ENCODE measurements at regions not wholly inside any gene's neighbourhood (a gene's known extent, or its start where the extent isn't known, plus 50 kb on each side); places are given as distances from the start of the nearest gene placed in this dataset.

DNA sequence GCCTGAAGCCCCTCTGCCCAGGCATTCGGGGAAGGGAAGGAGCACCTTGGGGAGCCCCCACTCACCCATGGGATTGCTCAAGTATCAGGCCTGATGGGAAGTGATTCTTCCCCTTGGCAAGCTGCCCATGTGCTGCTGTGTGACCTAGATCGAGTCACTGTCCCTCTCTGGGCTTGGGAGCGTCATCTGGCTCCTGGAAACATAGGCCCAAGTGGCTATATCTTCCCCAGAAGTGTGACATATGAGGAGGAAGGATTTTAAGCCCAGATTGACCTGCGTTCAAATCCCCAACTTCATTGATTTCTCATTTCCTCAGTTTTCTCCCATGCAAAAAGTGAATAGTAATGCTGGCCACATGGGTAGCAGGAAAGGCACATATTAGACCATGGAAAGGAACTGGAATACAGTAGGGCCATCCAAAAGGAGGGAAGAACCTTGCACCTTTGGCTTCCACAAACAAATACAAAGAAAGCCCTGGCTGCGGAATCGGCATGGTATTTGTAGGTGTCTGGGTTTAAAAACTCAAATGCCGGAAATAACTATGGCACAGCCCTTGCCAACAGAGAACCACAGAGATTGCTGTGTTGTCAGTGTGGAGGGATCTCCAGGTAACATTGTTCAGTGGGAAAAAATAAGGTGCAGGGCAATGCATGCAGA lies 169.5 kb upstream of the ZMIZ1 start:
- FAIRE-seq = no peak

DNA sequence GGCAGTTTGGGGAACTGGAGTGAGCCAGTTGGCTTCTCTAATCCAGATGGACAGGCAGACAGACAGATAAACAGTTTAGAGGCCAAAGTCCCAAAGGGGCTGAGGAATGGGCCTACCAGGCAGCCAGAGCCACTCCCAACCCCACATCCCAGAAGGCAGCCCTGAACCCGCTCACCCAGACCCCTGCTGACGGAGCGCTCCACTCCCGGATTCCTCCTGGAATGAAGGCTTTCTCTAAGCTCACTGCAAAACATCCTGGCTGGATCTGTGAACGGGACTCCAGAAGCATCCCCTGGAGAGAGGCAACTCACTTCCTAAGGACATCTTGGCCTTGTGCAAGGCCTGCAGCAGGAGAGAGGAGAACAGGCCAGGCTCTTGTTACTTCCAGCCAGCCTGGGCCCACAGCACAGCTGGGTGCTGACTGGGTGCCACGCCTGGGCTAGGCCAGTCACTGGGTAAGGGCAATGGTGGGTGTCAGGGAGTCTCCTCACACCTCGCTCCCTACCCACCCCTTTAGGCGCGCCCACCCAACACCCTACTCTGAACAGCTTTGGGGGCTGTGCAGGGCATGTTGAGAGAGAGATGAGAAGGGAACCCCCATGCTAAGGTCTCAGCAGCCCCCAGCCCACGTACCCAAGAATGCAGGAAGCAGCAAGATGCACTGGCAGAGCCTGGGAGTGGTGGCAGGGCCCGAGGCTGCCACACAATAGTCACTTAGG lies 168.6 kb upstream of the ZMIZ1 start:
- no peak for FAIRE-seq

DNA sequence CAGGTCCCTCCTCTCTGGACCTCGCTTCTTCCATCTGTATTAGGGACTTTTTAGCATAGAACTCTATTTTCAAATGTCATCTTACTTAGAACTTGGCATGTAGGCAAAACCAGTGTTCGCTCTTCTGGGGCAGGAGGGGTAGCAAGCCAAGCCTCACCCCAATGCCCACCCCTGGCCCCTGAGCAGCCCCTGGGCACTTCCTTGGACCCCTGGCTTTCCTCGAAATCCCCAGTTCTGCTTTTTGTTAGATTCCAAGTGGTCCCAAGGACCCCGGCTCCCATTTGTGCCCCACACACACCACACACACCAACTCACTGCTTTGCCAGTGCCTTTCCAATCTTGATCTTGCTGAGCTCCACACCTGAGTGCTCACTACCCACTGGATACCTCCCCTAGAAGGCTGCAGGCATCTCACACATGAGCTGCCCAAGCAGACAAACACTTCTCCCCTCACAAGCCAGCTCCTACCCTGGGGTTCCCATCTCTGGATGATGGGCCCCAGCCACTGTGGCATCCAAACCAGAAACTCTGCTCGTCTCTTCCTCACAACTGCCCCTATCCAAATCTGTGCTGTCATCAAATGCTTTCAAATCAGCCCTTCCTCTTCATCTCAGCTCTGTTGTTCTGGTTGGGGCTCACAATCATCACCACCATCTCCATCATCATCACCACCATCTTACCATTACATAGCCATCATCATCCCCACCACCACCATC lies 167.9 kb upstream of the ZMIZ1 start:
- no peak for FAIRE-seq

DNA sequence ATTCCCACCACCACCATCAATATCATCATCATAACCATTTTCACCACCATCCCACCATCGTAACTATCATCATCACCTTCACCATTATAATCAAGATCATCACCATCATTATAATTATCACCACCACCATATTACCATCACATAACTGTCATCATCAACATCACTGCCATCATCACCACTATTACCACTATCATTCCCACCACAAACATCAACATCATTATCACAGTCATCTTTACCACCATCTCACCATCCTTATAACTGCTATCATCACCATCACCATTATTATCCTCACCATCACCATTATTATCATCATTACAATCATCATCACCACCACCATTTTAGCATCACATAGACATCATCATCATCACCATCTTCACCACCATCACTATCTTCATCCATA lies 167.1 kb upstream of the ZMIZ1 start:
- FAIRE-seq = no peak

DNA sequence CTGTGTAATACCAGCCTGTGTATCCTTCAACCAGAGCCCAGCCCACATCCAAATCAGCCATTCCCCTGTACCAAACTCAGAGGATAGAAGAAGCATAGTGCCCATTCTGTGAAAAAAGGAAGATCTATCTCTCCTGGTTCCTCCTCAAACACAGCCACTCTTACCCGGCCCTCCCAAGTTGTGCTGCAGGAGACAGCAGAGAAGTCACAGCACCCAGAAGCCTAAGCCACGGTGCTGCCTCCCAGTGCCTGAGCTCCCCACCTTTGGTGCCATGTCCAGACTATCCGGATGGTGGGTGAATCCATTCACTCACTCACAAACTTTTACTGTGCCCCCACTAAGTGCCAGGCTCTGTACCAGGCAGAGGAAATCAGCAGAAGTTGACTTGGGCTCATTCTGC lies 166.0 kb upstream of the ZMIZ1 start:
- no peak for FAIRE-seq

DNA sequence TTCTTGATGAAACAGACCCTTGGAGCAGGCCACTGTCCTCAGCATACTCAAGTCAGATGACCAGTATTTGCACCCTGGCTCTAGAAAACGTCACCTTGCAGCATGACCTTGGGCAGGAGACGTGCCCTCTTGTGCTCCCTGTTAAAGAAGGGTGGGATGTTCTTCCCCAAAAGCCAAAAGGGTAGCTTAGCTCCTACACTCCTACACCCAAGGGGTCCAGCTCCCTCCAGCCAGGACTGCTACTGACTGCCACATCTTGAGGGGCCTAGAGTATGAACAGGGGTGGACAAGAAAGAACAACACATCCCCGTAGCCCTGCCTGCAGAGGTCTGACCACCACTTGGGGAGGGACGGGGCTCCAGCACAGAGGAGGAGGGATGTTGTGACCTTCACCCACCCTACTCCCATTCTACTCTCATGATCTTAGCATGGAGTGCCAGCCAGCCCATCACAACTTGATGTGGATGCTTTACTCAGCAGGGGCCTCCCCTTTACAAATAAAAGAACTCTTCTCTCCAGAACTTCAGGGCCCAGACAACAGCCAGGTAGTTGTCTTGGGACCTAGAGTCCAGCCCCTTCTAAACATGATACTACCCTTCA lies 165.3 kb upstream of the ZMIZ1 start:
- FAIRE-seq = no peak

DNA sequence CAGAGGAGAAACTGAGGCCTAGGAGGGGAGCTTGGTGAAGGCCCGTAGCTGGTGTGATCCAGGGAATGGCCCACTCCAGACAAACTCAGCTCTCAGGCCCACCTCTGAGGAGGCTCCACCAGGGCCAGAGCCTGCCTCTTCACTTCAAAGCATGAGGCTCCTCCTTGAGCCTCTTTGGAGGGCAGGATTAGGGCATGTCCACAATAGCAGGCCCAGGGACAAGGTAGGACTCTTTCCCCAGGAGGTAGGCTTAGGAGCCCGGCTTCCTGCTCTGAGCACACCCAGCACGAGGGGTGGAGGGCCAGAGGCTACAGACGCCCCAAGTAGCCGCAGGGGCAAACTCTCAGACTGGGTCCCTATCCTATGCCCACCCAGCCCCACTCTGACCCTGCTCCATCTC lies 164.6 kb upstream of the ZMIZ1 start:
- no peak for FAIRE-seq

DNA sequence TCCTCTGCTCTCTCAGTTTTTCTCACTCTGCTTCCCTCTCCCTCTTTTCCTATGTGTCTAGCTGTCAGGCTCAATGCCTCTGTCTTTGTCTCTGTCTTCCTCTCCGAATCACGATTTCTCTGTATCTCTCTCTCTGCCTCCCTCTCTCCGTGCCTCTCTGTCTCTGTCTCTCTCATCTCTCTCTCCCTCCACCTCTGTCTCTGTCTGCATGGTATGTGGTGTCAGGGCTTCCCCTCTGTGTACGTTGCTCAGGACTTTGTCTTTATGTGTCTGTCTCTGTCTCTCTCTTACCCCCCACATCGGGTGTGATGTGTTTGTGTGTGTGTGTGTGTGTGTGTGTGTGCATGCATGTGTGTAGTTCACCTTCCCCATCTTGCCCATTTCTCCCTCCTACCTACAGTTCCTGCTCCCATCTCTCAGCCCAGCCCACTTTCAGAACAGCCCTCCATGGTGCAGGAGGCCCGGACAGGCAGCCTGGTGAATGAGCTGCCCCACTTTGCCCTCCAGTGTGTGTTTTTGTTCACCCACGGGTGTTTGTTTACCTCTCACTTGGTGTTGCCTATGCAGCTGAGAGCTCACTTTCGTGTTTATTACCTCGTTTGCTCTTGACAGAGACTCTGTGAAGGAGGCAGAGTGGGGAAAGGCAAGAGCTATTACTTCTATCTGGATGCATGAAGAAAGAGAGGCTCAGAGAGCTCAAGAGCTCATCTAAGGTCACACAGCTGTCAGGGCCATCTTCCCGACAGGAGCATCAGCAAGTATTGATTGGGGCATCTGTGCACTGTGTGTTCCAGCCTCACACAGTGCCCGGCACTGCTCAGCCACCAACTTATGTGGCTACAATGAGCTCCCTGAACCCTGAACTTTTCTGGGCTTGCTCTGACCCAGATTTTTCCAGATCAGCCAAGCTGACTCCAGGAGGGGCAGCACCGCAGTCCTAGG lies 163.5 kb upstream of the ZMIZ1 start:
- FAIRE-seq = no peak

DNA sequence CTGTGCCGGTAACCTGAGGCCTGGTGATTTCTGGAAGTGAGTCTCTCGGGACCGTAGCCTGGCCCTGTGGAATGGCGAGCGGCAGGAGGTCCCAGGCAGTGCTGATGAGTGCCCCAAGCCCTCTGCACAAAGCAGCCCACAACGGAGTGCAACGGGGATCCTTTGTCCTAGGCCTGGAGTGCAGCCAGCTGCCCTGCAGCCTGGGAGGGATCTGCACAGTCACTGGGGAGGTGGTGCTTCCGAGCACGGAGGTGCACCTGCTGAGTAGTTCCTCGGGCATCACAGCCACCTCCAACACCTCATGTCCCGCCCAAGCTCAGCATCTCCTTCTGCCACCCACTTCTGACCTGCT lies 162.8 kb upstream of the ZMIZ1 start:
- no peak for FAIRE-seq

DNA sequence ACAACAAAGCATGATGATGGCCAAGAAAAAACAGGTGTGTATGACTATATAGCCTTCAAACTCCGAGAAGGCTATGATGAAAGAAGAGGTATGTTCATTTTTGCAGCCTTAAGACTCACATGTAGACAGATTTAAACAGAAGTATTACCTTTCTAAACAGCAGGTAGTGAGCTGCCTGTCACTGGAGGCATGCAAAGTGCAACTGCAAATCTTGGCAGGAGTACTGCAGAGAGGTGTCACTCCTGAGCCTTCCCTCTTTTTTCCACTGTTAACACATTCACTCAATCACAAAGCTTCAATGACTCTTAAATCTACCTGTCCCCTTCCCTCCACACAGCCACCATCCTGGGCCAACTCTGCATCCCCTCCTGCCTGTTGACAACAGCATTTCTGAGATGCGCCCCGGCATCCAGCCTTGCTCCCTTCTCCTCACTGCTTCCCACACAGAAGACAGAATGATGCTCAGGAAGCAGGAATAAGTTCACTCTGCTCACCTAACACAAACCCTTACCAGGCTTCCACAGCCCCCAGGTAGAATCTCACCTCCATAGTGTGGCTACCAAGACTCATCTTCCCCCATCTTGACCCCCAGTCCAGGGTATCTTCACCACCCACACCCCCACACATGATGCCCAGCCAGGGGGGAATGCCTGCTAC lies 161.9 kb upstream of the ZMIZ1 start:
- no peak for FAIRE-seq

DNA sequence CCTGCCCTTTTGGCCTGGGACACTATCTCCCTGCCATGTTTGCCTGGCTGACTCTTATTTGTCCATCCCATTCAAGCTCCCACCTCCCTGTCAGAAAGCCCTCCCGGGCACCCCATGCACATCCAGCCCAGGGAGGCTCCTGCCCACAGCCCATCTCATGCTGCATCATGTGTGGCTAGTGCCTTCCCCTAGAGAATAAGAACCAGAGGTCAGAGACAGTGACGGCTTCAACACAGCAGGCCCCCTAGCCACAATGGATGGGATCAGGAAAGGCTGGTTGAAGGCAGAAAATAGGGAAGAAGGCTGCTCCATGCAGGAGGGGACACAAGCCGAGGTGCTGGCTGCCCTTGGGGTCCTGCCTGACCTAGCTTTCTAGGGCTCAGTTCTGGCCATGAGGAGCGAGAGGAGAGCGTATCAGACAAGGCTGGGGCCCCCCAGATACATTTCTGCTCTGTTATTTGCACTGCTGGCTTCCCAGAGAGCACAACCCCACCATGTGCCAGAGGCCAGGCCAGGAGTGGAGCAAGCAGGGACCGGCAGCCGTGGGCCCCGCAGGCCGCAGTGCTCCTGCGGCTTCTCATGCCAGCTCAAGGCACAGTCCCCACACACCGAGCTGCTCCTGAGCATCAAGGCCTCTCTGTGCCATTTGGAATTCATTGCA lies 161.1 kb upstream of the ZMIZ1 start:
- FAIRE-seq = no peak

DNA sequence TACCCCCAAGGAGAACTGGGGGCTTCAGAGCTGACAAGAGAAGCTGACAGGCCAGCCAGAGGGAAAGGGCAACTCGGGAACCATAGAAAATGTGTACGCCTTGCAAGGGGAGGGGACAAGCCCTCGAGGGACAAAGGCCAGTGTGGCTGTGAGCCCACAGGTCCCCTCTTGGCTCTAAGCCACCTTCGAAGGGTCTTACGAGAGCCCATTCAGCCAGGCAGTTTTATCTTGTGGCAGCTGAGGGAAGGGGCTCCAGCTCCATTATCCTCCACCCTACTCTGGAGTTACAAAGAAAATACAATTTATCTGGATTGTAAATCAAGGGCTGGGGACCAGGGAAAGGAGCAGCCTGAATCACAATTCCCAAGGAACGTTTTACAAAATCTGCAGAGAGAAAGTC lies 159.5 kb upstream of the ZMIZ1 start:
- no peak for FAIRE-seq

DNA sequence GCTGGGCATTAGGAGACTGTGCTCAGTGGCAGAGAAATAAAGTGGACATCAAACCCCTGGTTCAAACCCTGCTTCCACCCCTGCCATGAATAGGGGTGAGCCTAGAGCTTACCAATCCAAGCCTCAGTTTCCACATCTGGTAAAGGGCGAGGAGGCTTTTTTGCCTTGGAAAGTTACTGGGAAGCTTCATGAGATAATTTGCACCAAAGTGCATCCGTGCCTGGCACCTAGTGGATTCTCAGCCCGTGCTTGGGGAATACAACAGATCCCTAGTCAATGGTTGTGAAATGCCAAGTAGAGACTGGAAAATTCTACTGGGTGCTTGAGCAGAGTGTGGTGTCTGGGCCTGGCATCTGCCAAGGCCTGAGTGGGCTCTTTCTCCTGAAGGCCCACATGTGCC lies 158.7 kb upstream of the ZMIZ1 start:
- no peak for FAIRE-seq

DNA sequence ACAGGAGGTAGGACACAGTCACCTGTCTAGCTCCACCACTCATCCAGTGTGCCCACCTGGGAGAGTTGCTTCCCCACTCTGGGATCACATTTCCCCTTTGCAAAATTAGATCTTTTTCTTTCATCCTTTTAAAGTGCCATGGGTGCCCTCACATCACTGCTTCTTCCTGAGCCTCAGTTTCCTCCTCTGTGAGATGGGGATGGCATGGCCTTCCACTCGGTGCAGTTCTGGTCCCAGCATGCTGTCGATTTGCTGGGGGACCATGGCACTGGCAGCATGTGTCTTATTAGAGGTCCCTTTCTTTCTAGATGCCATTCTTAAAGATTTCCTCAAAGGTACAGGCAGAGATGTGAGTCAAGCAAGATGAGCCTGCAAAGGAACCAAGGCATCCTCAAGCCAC lies 158.3 kb upstream of the ZMIZ1 start:
- no peak for FAIRE-seq

DNA sequence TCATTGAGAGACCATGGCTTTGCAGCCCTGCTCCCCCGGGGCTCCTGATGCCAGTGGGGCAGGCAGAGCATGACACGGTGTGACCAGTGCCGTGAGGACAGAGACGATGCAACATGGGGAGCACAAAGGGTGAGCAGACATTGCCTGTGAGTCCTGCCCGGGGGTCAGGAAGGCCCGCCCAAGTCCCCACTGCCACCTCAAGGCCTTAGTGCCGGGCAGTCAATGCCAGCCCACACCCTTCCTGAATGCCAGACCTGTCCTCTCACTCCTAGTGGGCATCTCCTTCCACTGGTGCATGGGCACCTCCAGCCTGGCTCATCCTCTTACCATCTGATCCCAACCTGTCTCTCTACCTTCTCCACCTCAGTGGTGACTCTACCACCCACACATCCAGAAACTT lies 157.9 kb upstream of the ZMIZ1 start:
- no peak for FAIRE-seq

DNA sequence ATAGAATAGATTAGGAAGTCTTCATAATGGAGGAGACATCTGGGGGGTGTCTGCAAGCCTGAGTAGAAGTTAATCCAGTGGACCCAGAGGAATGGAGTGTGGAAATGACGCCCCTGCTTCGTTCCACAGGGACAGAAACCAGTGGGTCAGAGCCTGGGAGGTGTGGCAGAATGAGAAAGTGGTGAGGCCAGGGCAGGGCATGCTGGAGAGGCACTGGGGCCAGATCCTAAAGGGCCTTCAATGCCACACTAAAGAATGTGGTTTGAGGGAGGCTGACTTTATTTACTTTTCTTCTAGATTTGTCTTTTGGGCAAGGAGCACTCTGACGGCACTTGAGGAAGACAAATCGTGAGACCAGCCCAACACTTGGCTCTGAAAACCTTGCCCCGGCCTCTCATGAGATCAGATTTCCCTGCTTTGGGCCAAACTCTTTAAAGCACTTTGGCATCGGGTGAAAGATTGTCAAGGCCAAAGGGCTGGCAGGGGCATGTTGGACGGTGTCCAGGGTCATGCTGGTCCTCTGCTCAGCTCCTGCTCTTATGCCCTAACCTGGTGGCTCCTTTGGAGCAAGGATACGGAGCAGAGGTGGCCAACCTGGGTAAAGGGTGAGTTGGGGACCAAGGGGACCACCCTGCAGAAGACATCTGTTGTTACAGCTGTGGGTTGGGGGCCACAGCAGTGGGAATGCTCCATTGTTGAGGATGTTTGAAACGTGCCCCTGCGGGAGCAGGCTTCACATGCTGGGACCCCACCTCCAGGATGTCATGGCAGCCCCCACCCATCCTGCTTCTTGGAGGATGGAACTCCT lies 157.0 kb upstream of the ZMIZ1 start:
- no peak for FAIRE-seq

DNA sequence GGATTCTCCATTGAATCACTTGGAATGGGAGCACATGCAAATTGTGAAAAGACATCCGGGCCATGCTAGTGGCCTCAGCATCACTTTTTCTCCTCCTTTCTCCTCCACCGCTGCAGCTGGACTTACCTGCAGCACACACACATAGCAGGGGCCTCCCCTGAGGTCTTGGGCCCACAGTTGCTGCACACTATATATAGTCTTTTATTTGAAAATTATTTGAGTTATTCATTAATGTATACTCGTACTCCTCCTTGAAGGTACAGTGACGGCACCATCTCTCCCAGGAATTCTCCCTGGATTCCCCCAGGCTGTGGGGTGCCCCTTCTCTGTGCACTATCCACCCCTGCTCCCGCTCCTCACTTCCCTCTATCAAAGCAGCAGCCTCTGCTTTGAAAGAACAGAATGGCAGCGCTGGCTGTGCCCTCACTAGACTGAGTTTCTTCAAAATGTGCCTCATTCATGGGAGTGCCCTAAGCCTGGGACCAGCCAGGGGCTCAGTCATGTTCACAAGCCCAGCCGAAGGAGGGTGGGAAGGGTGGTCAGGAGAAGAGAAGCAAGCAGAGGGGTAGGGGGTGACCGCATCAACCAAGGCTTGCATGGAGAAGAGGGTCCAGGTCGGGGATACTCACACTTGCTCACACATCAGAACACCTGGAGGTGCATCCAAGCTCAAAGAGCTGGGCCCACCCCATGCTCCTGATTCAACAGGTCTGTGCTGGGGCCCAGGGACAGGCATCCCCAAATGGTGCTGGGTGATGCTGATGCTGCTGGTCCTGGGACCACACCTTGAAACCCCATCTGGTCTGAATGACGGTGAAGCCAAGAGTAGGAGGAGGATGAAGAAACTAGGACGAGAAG lies 156.2 kb upstream of the ZMIZ1 start:
- FAIRE-seq = no peak

DNA sequence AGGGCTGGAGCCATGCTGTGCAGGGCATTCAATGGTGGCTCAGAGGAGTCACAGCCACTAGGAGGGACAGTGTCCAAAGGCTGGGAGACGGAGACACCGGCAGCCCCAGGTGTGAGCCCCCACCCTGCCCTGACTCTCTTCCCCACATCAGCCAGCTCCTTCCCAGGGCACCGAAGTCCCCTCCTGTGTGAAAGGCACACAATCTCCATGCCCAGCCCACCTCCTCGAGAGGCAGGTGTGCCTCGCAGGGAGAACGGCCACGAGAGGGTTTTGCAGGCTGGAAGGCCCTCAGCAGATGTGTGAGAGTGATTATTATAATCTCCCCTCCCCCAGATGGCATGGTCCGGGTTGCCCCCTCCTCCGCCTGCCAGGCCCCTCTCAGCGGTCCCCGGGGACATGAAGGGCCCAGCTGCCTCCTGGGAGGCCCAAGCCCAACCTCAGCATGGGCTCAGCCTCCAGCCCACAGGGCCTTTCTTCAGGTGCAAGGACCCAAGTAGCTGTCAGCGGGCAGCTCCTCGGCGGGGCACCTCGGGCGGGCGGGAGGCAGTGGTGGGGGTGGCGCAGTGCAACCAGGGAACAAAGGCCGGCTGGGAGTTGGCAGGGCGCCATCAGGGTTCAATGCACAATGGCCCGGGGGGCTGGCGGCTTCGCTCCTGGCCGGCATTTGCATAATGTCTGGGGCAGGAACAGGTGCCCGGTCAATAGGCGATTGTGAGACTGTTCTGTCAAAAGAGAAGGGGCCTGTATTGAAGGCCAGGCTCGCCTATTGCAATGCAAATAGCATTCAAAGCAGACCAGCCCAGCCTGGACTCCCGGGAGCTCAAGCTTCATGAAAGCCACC lies 155.3 kb upstream of the ZMIZ1 start:
- FAIRE-seq = no peak

DNA sequence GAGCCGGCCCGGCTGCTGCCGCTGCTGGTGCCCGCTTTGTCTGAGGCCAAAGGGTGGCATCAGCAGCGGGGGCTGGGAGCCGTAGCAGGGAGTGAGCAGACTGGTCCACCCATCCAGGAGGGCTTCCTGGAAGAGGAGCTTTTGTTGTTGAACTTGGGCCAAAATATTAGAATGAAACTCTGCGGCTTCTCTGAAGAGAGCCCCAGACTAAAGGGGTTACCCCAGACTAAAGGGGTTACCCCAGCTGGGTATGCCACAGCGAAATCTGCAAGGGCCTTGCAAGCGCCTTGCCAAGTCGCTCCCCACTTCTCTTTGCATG lies 154.7 kb upstream of the ZMIZ1 start:
- FAIRE-seq = no peak

Measured in endometrium (tissue), 2 donors.